Stimulated activated memory B cell treated with anti-CD40 and anti-IgM and Interleukin-4, amounts not matched to agents 10 μg/mL and 1 μg/mL and 100 μg/mL, for 72 hours (primary cell): ENCODE measurements at regions not wholly inside any gene's neighbourhood (a gene's known extent, or its start where the extent isn't known, plus 50 kb on each side); places are given as distances from the start of the nearest gene placed in this dataset.
"Not testable (repeated sequence)": the region's sequence is repeated elsewhere in the genome, so short reads cannot be mapped to it uniquely, and the experiment has no call there.

Source experiments
- ATAC-seq: fragments of 150-1000 bp; cut with Tn5 transposase; 2 replicates; pipeline ENCODE4 v1.10.0; 2021
- H3K27ac Mint-ChIP-seq: one replicate; pipeline ENCODE4 v1.8.0; 2022; ENCODE audit warnings: mild to moderate bottlenecking, mixed read lengths
- H3K27me3 Mint-ChIP-seq: one replicate; pipeline ENCODE4 v1.8.0; 2022; ENCODE audit warnings: mixed read lengths
- H3K36me3 Mint-ChIP-seq: one replicate; pipeline ENCODE4 v1.8.0; 2022; ENCODE audit warnings: mixed read lengths
- H3K4me1 Mint-ChIP-seq: one replicate; pipeline ENCODE4 v1.8.0; 2022; ENCODE audit warnings: mixed read lengths
- H3K4me3 Mint-ChIP-seq: one replicate; pipeline ENCODE4 v1.8.0; 2022; ENCODE audit warnings: mild to moderate bottlenecking, moderate library complexity, mixed read lengths
- H3K9me3 Mint-ChIP-seq: one replicate; pipeline ENCODE4 v1.8.0; 2022; ENCODE audit warnings: mixed read lengths

DNA sequence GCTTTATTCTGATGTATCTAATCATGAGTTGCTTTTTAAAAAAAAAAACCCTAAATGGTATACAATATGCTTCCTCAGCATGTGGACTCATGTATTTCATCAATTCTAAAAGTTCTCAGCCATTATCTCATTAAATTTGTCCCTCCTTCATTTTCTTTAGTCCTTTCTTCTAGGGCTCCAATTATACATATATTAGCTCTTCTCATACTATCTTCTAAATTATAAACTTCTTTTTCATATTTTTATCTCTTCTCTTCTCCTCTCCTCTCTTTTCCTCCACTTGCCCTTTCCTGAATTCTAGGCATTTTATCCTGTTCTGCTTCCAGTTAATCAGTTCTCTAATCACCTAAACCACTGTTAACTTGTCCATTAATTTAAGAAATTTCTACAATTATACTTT, 55.0 kb upstream of the IL33 start:
- Mint-ChIP-seq H3K27me3 (peaks cover 8% of the 10 kb centered on the region), H3K27ac (no peak overlapping the region), H3K36me3 (no peaks in the 10 kb centered on the region), H3K4me1 (no peaks in the 10 kb centered on the region), H3K9me3 (peaks cover 20% of the 10 kb centered on the region), H3K4me3 (no peak overlapping the region)
- ATAC-seq, result no peak

GRCh38 chr9:6153425-6153824, 62.2 kb upstream of the IL33 start:
- H3K36me3 Mint-ChIP-seq, result no peaks in the 10 kb centered on the region
- H3K27ac Mint-ChIP-seq, result no peak overlapping the region
- no peaks in the 10 kb centered on the region for H3K4me1 Mint-ChIP-seq
- no peaks in the 10 kb centered on the region for H3K9me3 Mint-ChIP-seq
- no peak for ATAC-seq
- no peak overlapping the region for H3K4me3 Mint-ChIP-seq
- H3K27me3 Mint-ChIP-seq, result peaks cover 42% of the 10 kb centered on the region

DNA sequence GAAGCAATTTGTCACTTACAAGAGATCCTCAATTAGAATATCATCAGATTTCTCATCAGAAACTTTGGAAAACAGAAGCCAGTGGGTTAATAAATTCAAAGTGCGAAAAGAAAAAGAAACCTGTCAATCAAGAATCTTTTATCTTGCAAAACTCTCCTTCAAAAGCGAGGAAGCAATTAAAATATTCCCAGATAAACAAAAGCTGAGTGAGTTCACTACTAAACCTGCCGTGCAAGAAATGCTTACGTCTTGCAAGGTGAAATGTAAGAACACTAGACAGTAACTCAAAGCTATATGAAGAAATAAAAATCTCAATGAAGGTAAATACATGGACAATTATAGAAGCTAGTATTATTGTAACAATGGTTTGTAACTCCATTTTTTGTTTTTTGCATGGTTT, 62.8 kb upstream of the IL33 start:
- H3K27me3 Mint-ChIP-seq, result peaks cover 42% of the 10 kb centered on the region
- no peaks in the 10 kb centered on the region for H3K4me1 Mint-ChIP-seq
- no peak overlapping the region for H3K27ac Mint-ChIP-seq
- H3K9me3 Mint-ChIP-seq, result no peaks in the 10 kb centered on the region
- H3K36me3 Mint-ChIP-seq, result no peaks in the 10 kb centered on the region
- no peak overlapping the region for H3K4me3 Mint-ChIP-seq
- no peak for ATAC-seq

- H3K4me1 Mint-ChIP-seq, result no peaks in the 10 kb centered on the region
- no peaks in the 10 kb centered on the region for H3K9me3 Mint-ChIP-seq
- peaks cover 33% of the 10 kb centered on the region for H3K27me3 Mint-ChIP-seq
- no peak overlapping the region for H3K27ac Mint-ChIP-seq
- no peaks in the 10 kb centered on the region for H3K36me3 Mint-ChIP-seq
- no peak for ATAC-seq
- H3K4me3 Mint-ChIP-seq, result no peak overlapping the region
These were observed 65.1 kb upstream of the IL33 start for GRCh38 chr9:6150483-6150882.

GRCh38 chr9:6149315-6149714, 66.3 kb upstream of the IL33 start:
- H3K27ac Mint-ChIP-seq, result no peak overlapping the region
- ATAC-seq, result no peak
- H3K27me3 Mint-ChIP-seq, result peaks cover 31% of the 10 kb centered on the region
- no peaks in the 10 kb centered on the region for H3K36me3 Mint-ChIP-seq
- no peaks in the 10 kb centered on the region for H3K4me1 Mint-ChIP-seq
- H3K9me3 Mint-ChIP-seq, result no peaks in the 10 kb centered on the region
- H3K4me3 Mint-ChIP-seq, result no peak overlapping the region

DNA sequence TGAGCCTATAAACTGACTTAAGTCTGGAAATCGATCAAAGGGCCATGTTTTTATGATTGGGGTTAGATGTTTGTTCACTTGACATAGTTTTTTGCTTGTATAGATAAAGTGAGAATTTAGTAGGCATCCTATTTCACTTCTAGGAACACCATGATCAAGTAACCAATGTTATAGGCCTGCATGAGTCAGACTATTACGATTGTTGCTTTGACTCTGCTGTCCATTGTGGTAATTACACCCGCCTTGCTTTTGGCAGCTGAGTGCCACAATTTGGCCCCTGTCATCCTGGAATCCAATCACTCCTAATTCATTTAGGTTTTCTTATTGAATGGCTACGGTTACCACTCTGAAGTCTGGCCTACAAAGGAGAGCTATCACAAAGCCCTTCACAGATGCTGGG, 67.8 kb upstream of the IL33 start:
- Mint-ChIP-seq H3K36me3 (no peaks in the 10 kb centered on the region), H3K27ac (no peak overlapping the region), H3K4me3 (no peak overlapping the region), H3K27me3 (peaks cover 24% of the 10 kb centered on the region), H3K4me1 (no peaks in the 10 kb centered on the region), H3K9me3 (no peaks in the 10 kb centered on the region)
- ATAC-seq, result no peak

DNA sequence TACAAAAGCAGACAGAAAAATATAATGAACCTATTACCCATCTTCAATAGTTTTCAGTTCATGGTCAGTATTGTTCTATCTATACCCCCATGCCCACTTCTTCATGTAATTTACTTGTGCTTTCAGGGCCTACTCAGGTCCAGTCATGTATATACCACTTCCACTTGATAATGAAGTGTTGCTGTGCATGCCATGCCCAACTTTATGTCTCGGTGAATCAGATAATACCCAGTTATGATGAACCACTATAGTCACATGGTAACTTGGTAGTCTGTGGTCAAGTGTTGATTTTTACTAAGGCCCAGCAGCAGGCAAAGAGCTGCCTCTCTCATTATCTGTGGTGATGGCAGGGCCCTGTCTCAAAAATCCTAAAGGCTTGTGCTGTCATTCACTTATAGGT, 70.7 kb upstream of the IL33 start:
- ATAC-seq, result peak; percentile 31

GRCh38 chr9:6142799-6143454, 72.7 kb upstream of the IL33 start:
- no peak overlapping the region for H3K4me3 Mint-ChIP-seq
- no peak for ATAC-seq
- H3K36me3 Mint-ChIP-seq, result no peaks in the 10 kb centered on the region
- H3K27me3 Mint-ChIP-seq, result no peaks in the 10 kb centered on the region
- H3K4me1 Mint-ChIP-seq, result no peaks in the 10 kb centered on the region
- no peak overlapping the region for H3K27ac Mint-ChIP-seq
- no peaks in the 10 kb centered on the region for H3K9me3 Mint-ChIP-seq

More for the DNA sequence above, 70.7 kb upstream of the IL33 start:
- no peak overlapping the region for H3K27ac Mint-ChIP-seq
- no peaks in the 10 kb centered on the region for H3K4me1 Mint-ChIP-seq
- no peaks in the 10 kb centered on the region for H3K27me3 Mint-ChIP-seq
- no peaks in the 10 kb centered on the region for H3K9me3 Mint-ChIP-seq
- H3K4me3 Mint-ChIP-seq, result no peak overlapping the region
- no peaks in the 10 kb centered on the region for H3K36me3 Mint-ChIP-seq

DNA sequence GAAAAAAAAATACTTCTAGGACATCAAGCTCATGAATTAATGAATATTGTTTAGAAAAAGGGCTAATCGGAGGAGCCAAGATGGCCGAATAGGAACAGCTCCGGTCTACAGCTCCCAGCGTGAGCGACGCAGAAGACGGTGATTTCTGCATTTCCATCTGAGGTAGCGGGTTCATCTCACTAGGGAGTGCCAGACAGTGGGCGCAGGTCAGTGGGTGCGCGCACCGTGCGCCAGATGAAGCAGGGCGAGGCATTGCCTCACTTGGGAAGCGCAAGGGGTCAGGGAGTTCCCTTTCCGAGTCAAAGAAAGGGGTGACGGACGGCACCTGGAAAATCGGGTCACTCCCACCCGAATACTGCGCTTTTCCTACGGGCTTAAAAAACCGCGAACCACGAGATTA, 79.8 kb upstream of the IL33 start:
- not testable (repeated sequence) for H3K36me3 Mint-ChIP-seq, H3K4me1 Mint-ChIP-seq, H3K27me3 Mint-ChIP-seq, H3K27ac Mint-ChIP-seq, ATAC-seq, H3K4me3 Mint-ChIP-seq, H3K9me3 Mint-ChIP-seq

DNA sequence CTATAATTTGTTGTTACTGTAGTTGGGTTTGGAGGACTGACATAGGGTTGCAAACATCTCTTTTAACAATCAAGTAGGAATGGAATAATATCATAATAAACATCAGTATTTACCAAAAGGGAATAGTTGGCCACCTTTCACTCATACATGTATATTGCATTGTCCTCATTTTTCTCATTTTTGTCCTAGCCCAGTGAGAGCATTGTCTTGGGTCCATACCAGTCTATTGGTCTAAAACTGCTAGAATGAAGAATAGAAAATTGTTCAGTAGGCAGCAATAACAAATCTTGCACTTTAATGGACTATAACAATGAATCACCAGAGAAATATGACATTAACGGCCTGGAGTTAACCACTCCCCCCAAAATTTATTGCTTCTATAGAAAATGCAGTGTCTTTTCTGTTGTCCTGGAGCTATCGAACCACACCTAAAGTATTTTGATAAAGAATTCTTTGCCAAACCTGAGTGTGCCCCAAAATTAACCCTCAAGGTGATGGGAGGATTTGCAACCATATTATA, 80.9 kb upstream of the IL33 start:
- peaks cover 13% of the 10 kb centered on the region for H3K27me3 Mint-ChIP-seq
- no peaks in the 10 kb centered on the region for H3K9me3 Mint-ChIP-seq

GRCh38 chr9:6133346-6134063, 82.1 kb upstream of the IL33 start:
- no peaks in the 10 kb centered on the region for H3K9me3 Mint-ChIP-seq
- no peak for ATAC-seq
- H3K27ac Mint-ChIP-seq, result no peak overlapping the region
- no peaks in the 10 kb centered on the region for H3K36me3 Mint-ChIP-seq
- peaks cover 4% of the 10 kb centered on the region for H3K4me1 Mint-ChIP-seq
- peaks cover 25% of the 10 kb centered on the region for H3K27me3 Mint-ChIP-seq
- no peak overlapping the region for H3K4me3 Mint-ChIP-seq

More for the DNA sequence above, 80.9 kb upstream of the IL33 start:
- Mint-ChIP-seq H3K27ac (no peak overlapping the region), H3K36me3 (no peaks in the 10 kb centered on the region), H3K4me3 (no peak overlapping the region), H3K4me1 (peaks cover 4% of the 10 kb centered on the region)
- ATAC-seq, result no peak

DNA sequence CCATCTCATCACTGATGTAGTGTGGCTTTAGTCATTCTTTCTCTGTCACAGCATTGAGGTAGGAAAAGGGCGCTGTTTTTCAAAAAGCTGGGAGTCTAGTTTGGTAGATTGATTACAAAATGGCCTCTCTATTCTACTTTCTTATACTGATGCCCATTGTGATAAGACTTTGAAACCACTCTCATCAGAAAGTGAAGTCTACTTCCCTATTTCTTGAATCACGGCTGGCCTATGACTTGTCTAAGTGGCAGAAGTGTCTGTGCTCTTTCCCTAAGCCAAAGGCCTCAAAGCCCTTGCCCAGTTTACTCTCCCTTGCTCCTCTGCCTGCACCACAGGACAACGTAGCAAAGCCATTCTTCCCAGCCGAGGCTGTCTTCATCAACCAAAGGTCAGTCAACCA, 83.0 kb upstream of the IL33 start:
- peaks cover 4% of the 10 kb centered on the region for H3K4me1 Mint-ChIP-seq
- no peak for ATAC-seq
- H3K4me3 Mint-ChIP-seq, result no peak overlapping the region
- H3K9me3 Mint-ChIP-seq, result no peaks in the 10 kb centered on the region
- peaks cover 34% of the 10 kb centered on the region for H3K27me3 Mint-ChIP-seq
- no peak overlapping the region for H3K27ac Mint-ChIP-seq
- no peaks in the 10 kb centered on the region for H3K36me3 Mint-ChIP-seq

DNA sequence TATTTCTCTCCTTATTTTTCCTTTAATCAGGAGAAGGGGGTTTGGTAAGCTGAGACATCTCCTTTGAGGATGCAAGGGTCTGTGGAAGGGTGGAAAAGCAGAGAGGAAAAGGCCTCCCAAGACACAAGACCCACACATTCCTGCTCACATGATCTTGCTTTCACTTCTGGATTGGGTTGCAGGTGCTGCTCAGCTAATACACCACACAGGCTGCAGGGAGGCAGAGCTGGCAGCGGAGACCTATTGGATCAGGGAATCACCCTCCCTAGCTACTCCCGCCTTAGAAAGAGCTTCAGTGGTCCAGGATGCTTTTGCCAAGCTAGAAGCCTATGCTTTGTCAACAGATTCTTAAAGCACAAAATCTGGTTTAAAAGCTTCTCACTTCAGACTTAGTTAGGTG, 87.6 kb upstream of the IL33 start:
- no peaks in the 10 kb centered on the region for H3K36me3 Mint-ChIP-seq
- no peak overlapping the region for H3K4me3 Mint-ChIP-seq
- H3K4me1 Mint-ChIP-seq, result no peaks in the 10 kb centered on the region
- H3K27ac Mint-ChIP-seq, result no peak overlapping the region
- peaks cover 34% of the 10 kb centered on the region for H3K27me3 Mint-ChIP-seq
- no peaks in the 10 kb centered on the region for H3K9me3 Mint-ChIP-seq
- ATAC-seq, result no peak

DNA sequence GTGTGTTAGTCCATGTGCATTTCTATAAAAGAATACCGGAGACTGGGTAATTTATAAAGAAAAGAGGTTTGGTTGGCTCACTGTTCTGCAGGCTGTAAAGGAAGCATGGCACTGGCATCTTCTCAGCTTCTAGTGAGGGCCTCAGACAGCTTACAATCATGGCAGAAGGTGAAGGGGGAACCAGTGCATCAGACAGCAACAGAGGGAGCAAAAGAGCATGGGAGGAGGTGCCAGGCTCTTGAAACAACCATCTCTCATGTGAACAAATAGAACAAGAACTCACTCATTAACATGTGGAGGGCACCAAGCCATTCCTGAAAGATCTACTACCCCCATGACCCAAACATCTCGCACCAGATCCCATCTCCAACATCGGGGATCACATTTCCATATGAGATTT, 89.2 kb upstream of the IL33 start:
- Mint-ChIP-seq H3K27ac (no peak overlapping the region), H3K27me3 (peaks cover 42% of the 10 kb centered on the region), H3K36me3 (no peaks in the 10 kb centered on the region), H3K4me3 (no peak overlapping the region), H3K4me1 (no peaks in the 10 kb centered on the region), H3K9me3 (no peaks in the 10 kb centered on the region)
- no peak for ATAC-seq

GRCh38 chr9:6123416-6123815, 92.2 kb upstream of the IL33 start:
- Mint-ChIP-seq H3K36me3 (no peaks in the 10 kb centered on the region), H3K9me3 (no peaks in the 10 kb centered on the region), H3K4me3 (no peak overlapping the region), H3K27ac (no peak overlapping the region), H3K4me1 (no peaks in the 10 kb centered on the region), H3K27me3 (peaks cover 25% of the 10 kb centered on the region)
- no peak for ATAC-seq

DNA sequence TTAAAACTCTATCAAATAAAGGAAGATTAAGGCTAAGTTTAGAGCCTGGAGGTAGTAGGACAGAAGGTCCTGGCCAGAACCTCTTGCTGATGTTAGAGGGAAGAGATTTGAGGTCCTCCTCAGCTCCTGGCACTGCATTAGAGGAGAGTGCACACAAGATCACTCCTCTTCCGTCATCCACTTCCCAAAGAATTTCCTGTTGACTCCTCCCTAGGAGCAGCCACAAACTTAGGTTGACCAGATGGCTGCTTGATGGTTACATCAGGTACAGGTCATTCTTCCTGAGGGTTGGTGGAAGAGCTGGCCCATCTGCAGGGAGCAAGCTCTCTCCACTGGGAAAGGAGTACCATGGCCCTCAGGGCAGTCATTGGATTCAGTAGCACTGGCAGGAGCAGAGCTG, 93.9 kb upstream of the IL33 start:
- Mint-ChIP-seq H3K9me3 (no peaks in the 10 kb centered on the region), H3K36me3 (no peaks in the 10 kb centered on the region), H3K27me3 (peaks cover 27% of the 10 kb centered on the region), H3K27ac (no peak overlapping the region), H3K4me3 (no peak overlapping the region), H3K4me1 (no peaks in the 10 kb centered on the region)
- peak; percentile 36 for ATAC-seq
